Keratinocyte (primary cell): ENCODE measurements at regions not wholly inside any gene's neighbourhood (a gene's known extent, or its start where the extent isn't known, plus 50 kb on each side); places are given as distances from the start of the nearest gene placed in this dataset.

ENCODE experiments used
- DNase-seq: peaks from one replicate; pipeline ENCODE4 v3.0.0-alpha.2; 2011; ENCODE audit warnings: low read depth, missing footprints, low spot score
- FAIRE-seq: peaks from 2 replicates; lab custom pipeline; 2011; peaks lifted over from hg19 to GRCh38; lab: Jason Lieb, UNC
- H2AFZ ChIP-seq: 2 replicates; pipeline ENCODE4 v1.6.0; 2012; ENCODE audit warnings: low read length, control low read depth, inconsistent platforms; ENCODE audit not compliant: control insufficient read depth
- H3K27ac ChIP-seq: 2 replicates; pipeline ENCODE4 v1.5.1; 2011; ENCODE audit warnings: low read length; ENCODE audit not compliant: control insufficient read depth, insufficient read depth
- H3K27me3 ChIP-seq: 3 replicates; pipeline ENCODE4 v1.6.0; 2011; ENCODE audit warnings: low read length; ENCODE audit not compliant: control insufficient read depth, insufficient read depth; ENCODE audit errors: extremely low read depth
- H3K36me3 ChIP-seq, 2 experiments: 2 replicates in 1 of 2; 3 replicates in 1 of 2; pipeline ENCODE4 v1.5.1; 2011; ENCODE audit warnings: low read length in 2 of 2, mild to moderate bottlenecking in 1 of 2; ENCODE audit not compliant: control insufficient read depth in 2 of 2, insufficient read depth in 2 of 2; ENCODE audit errors: extremely low read depth in 1 of 2
- H3K4me1 ChIP-seq: 3 replicates; pipeline ENCODE4 v1.5.1; 2011; ENCODE audit warnings: low read length; ENCODE audit not compliant: control insufficient read depth, insufficient read depth; ENCODE audit errors: extremely low read depth
- H3K4me2 ChIP-seq: 3 replicates; pipeline ENCODE4 v1.6.0; 2011; ENCODE audit warnings: low read depth, low read length; ENCODE audit not compliant: control insufficient read depth, insufficient read depth; ENCODE audit errors: extremely low read depth
- H3K4me3 ChIP-seq, 3 experiments: fragments of 200-600 bp in 1 of 3; sonication (generic) in 1 of 3; 2 replicates in 2 of 3; 3 replicates in 1 of 3; pipeline ENCODE4 v1.5.1; 2011 to 2016; ENCODE audit warnings: low read length in 3 of 3, mild to moderate bottlenecking in 3 of 3, control low read depth in 2 of 3, inconsistent platforms in 1 of 3, low read depth in 1 of 3, mixed read lengths in 1 of 3, mixed run types in 1 of 3, moderate library complexity in 1 of 3; ENCODE audit not compliant: control insufficient read depth in 2 of 3, insufficient read depth in 2 of 3; ENCODE audit errors: extremely low read depth in 1 of 3
- H3K79me2 ChIP-seq: 2 replicates; pipeline ENCODE4 v1.6.0; 2012; ENCODE audit warnings: low read length; ENCODE audit not compliant: control insufficient read depth, insufficient read depth
- H3K9ac ChIP-seq: 3 replicates; pipeline ENCODE4 v1.6.0; 2011; ENCODE audit warnings: low read length; ENCODE audit not compliant: control insufficient read depth, insufficient read depth; ENCODE audit errors: extremely low read depth
- H3K9me1 ChIP-seq: 3 replicates; pipeline ENCODE4 v1.6.0; 2011; ENCODE audit warnings: low read length; ENCODE audit not compliant: control insufficient read depth, insufficient read depth; ENCODE audit errors: extremely low read depth
- H3K9me3 ChIP-seq: 2 replicates; pipeline ENCODE4 v1.5.1; 2012; ENCODE audit warnings: low read depth, low read length; ENCODE audit not compliant: control insufficient read depth
- H4K20me1 ChIP-seq: 3 replicates; pipeline ENCODE4 v1.6.0; 2011; ENCODE audit warnings: low read length; ENCODE audit not compliant: control insufficient read depth, insufficient read depth; ENCODE audit errors: extremely low read depth
- CTCF ChIP-seq, 3 experiments: IDR thresholded peaks in 1 of 3; conservative IDR thresholded peaks in 1 of 3; optimal IDR thresholded peaks in 1 of 3; 2 replicates in 2 of 3; 3 replicates in 1 of 3; pipeline versions ENCODE3 to v1.5.1; 2011; ENCODE audit warnings: low read length in 3 of 3, mild to moderate bottlenecking in 3 of 3, moderate library complexity in 2 of 3, control low read depth in 1 of 3, inconsistent platforms in 1 of 3; ENCODE audit not compliant: insufficient read depth in 2 of 3; ENCODE audit errors: extremely low read depth in 1 of 3
- EZH2 ChIP-seq: IDR thresholded peaks from one replicate; pipeline ENCODE4 v1.6.1; 2012; ENCODE audit warnings: inconsistent platforms, mild to moderate bottlenecking, low read length, moderate library complexity
- dilution Hi-C: fragments of 300-500 bp; cut with MboI; formaldehyde crosslinking; loops from one replicate; pipeline ENCODE4 v1.7.0; 2020; ENCODE audit warnings: low sequenced_read_pairs; ENCODE audit not compliant: extremely low pct_ligation_motif_present

- no peaks in the 10 kb centered on the region for H3K9me1 ChIP-seq
- no peaks in the 10 kb centered on the region for H3K36me3 ChIP-seq
- DNase-seq = no peak
- FAIRE-seq = no peak
- no peak overlapping the region for H3K27ac ChIP-seq
- TF ChIP-seq CTCF (optimal IDR thresholded peaks at IDR 0.05 in 1 of 3, IDR thresholded peaks at IDR 0.05 in 1 of 3, conservative IDR thresholded peaks at IDR 0.05 in 1 of 3; ENCODE audit: extremely low read depth in 1 of 3, insufficient read depth in 2 of 3, low read length in 3 of 3) = no peak
- no peak for TF ChIP-seq EZH2
- H3K27me3 ChIP-seq = no peaks in the 10 kb centered on the region
- H3K9ac ChIP-seq = no peak overlapping the region
- H3K79me2 ChIP-seq = no peaks in the 10 kb centered on the region
- dilution Hi-C loops = no loop called here
- no peak overlapping the region for H3K4me3 ChIP-seq
- H3K4me2 ChIP-seq = no peak overlapping the region
- no peaks in the 10 kb centered on the region for H3K4me1 ChIP-seq
- no peaks in the 10 kb centered on the region for H4K20me1 ChIP-seq
- H3K9me3 ChIP-seq = peaks cover 2% of the 10 kb centered on the region
- H2AFZ ChIP-seq = no peak overlapping the region
Observed at GRCh38 chr12:58521152-58521551, 399.2 kb downstream of the LRIG3 start.

GRCh38 chr12:58521796-58522195 lies 398.5 kb downstream of the LRIG3 start:
- TF ChIP-seq CTCF (optimal IDR thresholded peaks at IDR 0.05 in 1 of 3, IDR thresholded peaks at IDR 0.05 in 1 of 3, conservative IDR thresholded peaks at IDR 0.05 in 1 of 3; ENCODE audit: extremely low read depth in 1 of 3, insufficient read depth in 2 of 3, low read length in 3 of 3) = no peak
- no peak for TF ChIP-seq EZH2
- no peaks in the 10 kb centered on the region for H3K27me3 ChIP-seq
- H3K9me1 ChIP-seq = no peaks in the 10 kb centered on the region
- peaks cover 2% of the 10 kb centered on the region for H3K9me3 ChIP-seq
- DNase-seq (no peak), FAIRE-seq (no peak)
- no peak overlapping the region for H3K4me2 ChIP-seq
- dilution Hi-C loops = no loop called here
- no peak overlapping the region for H3K27ac ChIP-seq
- no peaks in the 10 kb centered on the region for H3K79me2 ChIP-seq
- H3K9ac ChIP-seq = no peak overlapping the region
- no peaks in the 10 kb centered on the region for H3K36me3 ChIP-seq
- H3K4me1 ChIP-seq = no peaks in the 10 kb centered on the region
- no peak overlapping the region for H3K4me3 ChIP-seq
- H4K20me1 ChIP-seq = no peaks in the 10 kb centered on the region
- no peak overlapping the region for H2AFZ ChIP-seq
